GM12878 (cell line): ENCODE measurements at regions not wholly inside any gene's neighbourhood (a gene's known extent, or its start where the extent isn't known, plus 50 kb on each side); places are given as distances from the start of the nearest gene placed in this dataset.

Experiments used
- BRCA1 ChIP-seq: IDR thresholded peaks from 2 replicates; pipeline ENCODE4 v1.6.1; 2011; ENCODE audit warnings: low read depth, low read length, improper control_type of control experiment
- CBX3 ChIP-seq: fragments of 200-600 bp; sonication (generic); IDR thresholded peaks from 2 replicates; pipeline ENCODE4 v1.6.1; 2016; ENCODE audit warnings: low read depth, borderline replicate concordance
- SIX5 ChIP-seq: IDR thresholded peaks from 2 replicates; pipeline ENCODE4 v1.6.1; 2011; ENCODE audit warnings: mild to moderate bottlenecking, low read depth, low read length, moderate library complexity; ENCODE audit not compliant: severe bottlenecking
- TF ChIP-seq, protein P1 (sequence below): fragments of 450-650 bp; formaldehyde crosslinking; IDR thresholded peaks from 2 replicates; pipeline ENCODE4 v1.5.0; 2022; ENCODE audit warnings: mild to moderate bottlenecking, missing genetic modification characterization
- TF ChIP-seq, protein P2 (sequence below): IDR thresholded peaks from 2 replicates; pipeline ENCODE4 v1.6.1; 2011; ENCODE audit warnings: borderline replicate concordance, low read depth, mild to moderate bottlenecking, moderate library complexity, mixed read lengths, low read length; ENCODE audit not compliant: insufficient read depth; ENCODE audit errors: extremely low read length
- TF ChIP-seq, protein P3 (sequence below): IDR thresholded peaks from 2 replicates; pipeline ENCODE4 v1.6.1; 2012; ENCODE audit warnings: mild to moderate bottlenecking, low read depth, low read length

DNA sequence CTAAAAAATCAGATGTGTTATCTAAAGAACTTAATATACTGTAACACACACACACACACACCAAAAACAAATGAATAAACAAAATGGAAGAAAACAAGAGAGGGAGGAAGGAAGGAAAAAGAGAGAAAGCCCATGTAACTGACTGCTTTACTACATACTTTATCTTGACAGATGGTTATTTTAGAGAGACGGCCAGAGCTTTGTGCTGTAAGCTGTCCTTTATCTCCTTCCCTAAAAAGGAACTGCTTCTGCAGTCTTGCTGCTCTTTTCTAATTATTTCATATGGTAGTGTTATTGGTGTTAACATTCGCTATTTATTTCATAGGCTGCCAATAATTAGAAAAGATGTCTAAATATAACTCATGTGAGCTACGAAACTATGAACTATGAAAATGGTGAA, 1384.6 kb downstream of the MRPL39 start (continued):
- TF ChIP-seq, protein P1, sequence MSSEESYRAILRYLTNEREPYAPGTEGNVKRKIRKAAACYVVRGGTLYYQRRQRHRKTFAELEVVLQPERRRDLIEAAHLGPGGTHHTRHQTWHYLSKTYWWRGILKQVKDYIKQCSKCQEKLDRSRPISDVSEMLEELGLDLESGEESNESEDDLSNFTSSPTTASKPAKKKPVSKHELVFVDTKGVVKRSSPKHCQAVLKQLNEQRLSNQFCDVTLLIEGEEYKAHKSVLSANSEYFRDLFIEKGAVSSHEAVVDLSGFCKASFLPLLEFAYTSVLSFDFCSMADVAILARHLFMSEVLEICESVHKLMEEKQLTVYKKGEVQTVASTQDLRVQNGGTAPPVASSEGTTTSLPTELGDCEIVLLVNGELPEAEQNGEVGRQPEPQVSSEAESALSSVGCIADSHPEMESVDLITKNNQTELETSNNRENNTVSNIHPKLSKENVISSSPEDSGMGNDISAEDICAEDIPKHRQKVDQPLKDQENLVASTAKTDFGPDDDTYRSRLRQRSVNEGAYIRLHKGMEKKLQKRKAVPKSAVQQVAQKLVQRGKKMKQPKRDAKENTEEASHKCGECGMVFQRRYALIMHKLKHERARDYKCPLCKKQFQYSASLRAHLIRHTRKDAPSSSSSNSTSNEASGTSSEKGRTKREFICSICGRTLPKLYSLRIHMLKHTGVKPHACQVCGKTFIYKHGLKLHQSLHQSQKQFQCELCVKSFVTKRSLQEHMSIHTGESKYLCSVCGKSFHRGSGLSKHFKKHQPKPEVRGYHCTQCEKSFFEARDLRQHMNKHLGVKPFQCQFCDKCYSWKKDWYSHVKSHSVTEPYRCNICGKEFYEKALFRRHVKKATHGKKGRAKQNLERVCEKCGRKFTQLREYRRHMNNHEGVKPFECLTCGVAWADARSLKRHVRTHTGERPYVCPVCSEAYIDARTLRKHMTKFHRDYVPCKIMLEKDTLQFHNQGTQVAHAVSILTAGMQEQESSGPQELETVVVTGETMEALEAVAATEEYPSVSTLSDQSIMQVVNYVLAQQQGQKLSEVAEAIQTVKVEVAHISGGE (CRISPR knock-in tag), result no peak
- TF ChIP-seq SIX5 (no peak), BRCA1 (no peak), CBX3 (no peak)
- TF ChIP-seq, protein P2, sequence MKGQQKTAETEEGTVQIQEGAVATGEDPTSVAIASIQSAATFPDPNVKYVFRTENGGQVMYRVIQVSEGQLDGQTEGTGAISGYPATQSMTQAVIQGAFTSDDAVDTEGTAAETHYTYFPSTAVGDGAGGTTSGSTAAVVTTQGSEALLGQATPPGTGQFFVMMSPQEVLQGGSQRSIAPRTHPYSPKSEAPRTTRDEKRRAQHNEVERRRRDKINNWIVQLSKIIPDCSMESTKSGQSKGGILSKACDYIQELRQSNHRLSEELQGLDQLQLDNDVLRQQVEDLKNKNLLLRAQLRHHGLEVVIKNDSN, result no peak
- TF ChIP-seq, protein P3, sequence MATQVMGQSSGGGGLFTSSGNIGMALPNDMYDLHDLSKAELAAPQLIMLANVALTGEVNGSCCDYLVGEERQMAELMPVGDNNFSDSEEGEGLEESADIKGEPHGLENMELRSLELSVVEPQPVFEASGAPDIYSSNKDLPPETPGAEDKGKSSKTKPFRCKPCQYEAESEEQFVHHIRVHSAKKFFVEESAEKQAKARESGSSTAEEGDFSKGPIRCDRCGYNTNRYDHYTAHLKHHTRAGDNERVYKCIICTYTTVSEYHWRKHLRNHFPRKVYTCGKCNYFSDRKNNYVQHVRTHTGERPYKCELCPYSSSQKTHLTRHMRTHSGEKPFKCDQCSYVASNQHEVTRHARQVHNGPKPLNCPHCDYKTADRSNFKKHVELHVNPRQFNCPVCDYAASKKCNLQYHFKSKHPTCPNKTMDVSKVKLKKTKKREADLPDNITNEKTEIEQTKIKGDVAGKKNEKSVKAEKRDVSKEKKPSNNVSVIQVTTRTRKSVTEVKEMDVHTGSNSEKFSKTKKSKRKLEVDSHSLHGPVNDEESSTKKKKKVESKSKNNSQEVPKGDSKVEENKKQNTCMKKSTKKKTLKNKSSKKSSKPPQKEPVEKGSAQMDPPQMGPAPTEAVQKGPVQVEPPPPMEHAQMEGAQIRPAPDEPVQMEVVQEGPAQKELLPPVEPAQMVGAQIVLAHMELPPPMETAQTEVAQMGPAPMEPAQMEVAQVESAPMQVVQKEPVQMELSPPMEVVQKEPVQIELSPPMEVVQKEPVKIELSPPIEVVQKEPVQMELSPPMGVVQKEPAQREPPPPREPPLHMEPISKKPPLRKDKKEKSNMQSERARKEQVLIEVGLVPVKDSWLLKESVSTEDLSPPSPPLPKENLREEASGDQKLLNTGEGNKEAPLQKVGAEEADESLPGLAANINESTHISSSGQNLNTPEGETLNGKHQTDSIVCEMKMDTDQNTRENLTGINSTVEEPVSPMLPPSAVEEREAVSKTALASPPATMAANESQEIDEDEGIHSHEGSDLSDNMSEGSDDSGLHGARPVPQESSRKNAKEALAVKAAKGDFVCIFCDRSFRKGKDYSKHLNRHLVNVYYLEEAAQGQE, result no peak
